ENCODE measurements at regions not wholly inside any gene's neighbourhood (a gene's known extent, or its start where the extent isn't known, plus 50 kb on each side); places are given as distances from the start of the nearest gene placed in this dataset.

- no peak for TF ChIP-seq ELK1 (IDR thresholded peaks at IDR 0.05; ENCODE audit: borderline replicate concordance, low read depth, low read length)
- TF ChIP-seq MXI1 (IDR thresholded peaks at IDR 0.05; ENCODE audit: borderline replicate concordance, low read depth, low read length), result no peak
- no peak for TF ChIP-seq POLR2A (IDR thresholded peaks at IDR 0.05; ENCODE audit: low read depth, low read length)
Observed at GRCh38 chr14:29403091-29403490, 524.6 kb downstream of the PRKD1 start.

Measured in IMR-90 (cell line).